ENCODE measurements at regions not wholly inside any gene's neighbourhood (a gene's known extent, or its start where the extent isn't known, plus 50 kb on each side); places are given as distances from the start of the nearest gene placed in this dataset.
"Not testable (repeated sequence)": the region's sequence is repeated elsewhere in the genome, so short reads cannot be mapped to it uniquely, and the experiment has no call there.

DNA sequence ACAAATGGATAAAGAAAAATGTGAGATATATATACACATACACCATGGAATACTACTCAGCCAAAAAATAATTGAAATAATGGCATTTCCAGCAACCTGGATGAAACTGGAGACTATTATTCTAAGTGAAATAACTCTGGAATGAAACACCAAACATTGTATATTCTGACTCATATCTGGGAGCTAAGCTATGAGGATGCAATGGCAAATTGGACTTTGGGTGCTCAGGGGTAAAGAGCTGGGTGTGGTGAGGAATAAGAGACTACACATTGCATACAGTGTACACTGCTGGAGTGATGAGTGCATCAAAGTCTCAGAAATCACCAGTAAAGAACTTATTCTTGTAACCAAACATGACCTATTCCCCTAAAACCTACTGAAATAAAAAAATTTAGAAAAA, 636.0 kb upstream of the LRATD1 start:
- DNase-seq, result no peak

GRCh38 chr2:14011190-14011589, 621.3 kb upstream of the LRATD1 start:
- DNase-seq, result no peak

- DNase-seq, result no peak
Measured at GRCh38 chr2:14015113-14015630, 617.3 kb upstream of the LRATD1 start.

- DNase-seq, result peak; percentile 32
Measured at GRCh38 chr2:14016289-14016955, 616.1 kb upstream of the LRATD1 start.

- DNase-seq, result no peak
Measured at GRCh38 chr2:14018620-14019019, 613.9 kb upstream of the LRATD1 start.

- no peak for DNase-seq
Measured at GRCh38 chr2:14023558-14023957, 609.0 kb upstream of the LRATD1 start.

DNA sequence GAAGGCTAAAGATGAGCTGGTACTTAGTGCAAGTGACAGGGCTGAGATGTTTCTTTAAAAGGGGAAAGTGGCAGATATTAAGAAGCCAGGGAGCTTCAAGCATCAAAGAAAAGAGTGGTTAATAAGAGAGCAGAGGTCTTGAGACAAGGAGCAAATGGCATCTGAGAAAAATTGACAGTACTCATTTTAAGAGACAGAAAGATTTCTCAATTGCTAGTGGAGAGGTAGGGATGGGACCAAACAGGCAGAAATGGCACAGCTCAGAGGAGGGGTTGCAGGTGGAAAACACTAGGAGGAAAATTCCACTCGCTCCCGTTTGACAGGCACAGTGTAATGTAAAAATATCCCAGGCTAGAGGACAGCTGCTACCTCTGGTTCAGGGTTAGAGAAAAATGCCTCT, 593.4 kb upstream of the LRATD1 start:
- DNase-seq, result no peak

- DNase-seq, result no peak
Measured at GRCh38 chr2:14047491-14047890, 585.0 kb upstream of the LRATD1 start.

- DNase-seq, result no peak
Measured at GRCh38 chr2:14051401-14051800, 581.1 kb upstream of the LRATD1 start.

DNA sequence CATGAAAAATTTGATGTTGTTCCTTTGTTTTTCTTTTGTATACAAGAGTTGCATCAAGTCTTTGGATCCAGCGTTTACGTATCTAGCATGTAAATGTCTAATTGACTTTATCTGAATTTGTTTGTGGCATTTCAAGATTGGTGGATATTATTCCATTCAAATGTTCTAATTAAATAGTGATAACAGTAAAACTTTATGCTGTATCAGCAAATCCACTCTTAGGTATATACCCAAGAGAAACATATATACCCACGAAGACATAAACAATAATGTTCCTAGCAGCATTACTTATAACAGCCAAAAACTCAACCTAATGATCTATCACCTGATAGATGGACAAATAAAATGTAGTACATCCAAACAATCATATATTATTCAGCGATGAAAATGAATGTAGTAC, 579.4 kb upstream of the LRATD1 start:
- DNase-seq, result no peak

GRCh38 chr2:14064346-14064745, 568.2 kb upstream of the LRATD1 start:
- DNase-seq, result no peak

DNA sequence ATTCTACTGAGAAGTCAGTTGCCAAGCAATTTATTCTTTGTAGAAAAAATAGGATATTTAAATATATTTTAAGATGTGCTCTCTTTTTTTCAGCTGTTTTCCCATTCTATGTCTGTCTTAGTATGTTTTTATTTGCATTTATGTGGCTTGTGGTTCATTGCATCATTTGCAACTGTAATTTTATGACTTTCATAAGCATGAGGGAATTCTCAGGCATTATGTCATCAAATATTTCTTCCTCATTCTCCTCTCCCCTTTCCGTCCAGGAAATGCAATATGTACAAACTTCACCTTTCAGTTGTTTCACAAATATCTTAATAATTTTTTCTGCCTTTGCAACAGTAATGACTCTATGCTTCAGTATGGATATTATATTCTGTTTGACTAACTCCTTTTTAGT, 560.2 kb upstream of the LRATD1 start:
- no peak for DNase-seq

- DNase-seq, result no peak
Measured at GRCh38 chr2:14074691-14075090, 557.8 kb upstream of the LRATD1 start.

DNA sequence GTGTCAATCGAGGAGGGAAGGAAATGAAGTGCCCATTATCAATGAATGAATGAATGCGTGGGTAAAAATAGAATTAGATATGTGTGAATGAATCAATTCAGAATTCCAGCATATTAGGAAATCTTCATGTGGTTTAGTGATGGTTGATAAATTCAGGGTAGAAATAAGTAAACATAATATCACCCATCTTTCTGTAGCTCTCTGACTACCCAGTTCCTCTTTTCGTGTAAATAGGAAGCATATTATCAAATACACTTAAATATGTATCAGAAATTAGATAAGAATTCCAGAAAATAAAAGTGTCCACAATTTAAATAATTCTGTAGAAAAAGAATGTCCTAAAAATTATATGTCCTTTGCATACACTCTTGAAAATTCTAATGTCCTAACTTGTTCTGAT, 552.9 kb upstream of the LRATD1 start:
- no peak for DNase-seq

DNA sequence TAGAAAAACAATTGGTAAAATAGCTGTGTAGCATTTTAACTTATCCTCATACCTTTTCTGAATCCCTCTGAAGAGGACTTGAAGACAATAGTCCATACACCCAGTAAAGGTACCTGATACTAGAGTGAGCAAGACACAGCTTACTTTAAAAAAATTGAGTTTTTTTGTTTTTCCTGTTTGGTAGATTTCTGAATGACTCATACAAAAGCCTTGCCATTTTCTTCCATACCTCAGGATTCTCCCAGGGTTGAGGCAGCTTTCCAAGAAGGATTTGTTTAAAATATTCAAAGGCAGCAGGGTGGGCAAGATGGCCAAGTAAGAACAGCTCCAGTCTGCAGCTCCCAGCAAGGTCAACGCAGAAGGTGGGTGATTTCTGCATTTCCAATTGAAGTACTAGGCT, 551.0 kb upstream of the LRATD1 start:
- no peak for DNase-seq

DNA sequence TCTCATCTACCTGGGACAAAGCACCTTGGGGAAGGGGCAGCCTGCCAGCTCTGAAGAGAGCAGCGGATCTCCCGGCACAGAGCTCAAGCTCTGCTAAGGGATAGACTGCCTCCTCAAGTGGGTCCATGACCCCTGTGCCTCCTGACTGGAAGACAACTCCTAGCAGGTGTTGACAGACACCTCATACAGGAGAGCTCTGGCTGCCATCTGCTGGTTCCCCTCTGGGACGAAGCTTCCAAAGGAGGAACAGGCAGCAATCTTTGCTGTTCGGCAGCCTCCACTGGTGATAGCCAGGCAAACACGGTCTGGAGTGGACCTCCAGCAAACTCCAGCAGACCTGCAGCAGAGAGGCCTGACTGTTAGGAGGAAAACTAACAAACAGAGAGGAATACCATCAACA, 549.9 kb upstream of the LRATD1 start:
- no peak for DNase-seq

DNA sequence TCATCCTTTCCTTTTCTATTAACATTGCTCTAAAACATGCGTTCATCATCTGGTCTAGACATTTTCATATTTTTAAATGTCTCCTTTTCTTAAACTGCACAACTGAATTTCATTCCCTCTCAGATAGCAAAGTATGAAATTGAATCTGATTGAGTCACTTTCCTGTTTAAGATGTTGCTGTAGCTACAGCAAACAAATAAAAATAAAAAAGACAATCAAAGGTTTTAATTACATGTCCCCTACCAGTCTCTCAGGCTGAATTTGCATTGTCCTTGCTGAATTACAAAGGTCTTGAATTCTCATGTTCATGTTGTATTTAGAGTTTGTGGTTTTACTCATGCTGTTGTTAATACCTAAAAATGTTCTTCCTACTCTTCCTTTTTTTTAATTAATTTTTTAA, 537.9 kb upstream of the LRATD1 start:
- DNase-seq, result no peak

- not testable (repeated sequence) for DNase-seq
Measured at GRCh38 chr2:14099101-14099500, 533.4 kb upstream of the LRATD1 start.

GRCh38 chr2:14114275-14114674, 518.2 kb upstream of the LRATD1 start:
- no peak for DNase-seq

DNA sequence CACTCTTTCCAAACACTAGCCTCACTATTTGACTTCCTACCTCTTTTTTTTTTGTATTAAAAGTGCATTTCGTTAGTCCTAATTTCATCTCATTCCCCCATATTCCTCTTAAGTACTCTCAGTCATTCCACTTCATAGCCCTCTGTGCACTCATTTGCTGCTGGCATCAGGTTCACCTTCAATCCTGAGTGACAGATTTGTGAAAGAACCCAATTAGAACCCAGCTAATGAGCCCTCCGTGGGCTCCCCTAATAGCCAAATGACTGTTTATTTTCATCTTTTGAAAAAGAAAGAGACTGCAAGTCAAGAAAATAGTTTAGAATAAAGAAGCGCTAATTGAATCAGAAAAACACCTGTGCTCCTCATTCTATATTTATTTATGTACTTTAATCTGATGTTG, 512.1 kb upstream of the LRATD1 start:
- no peak for DNase-seq

DNA sequence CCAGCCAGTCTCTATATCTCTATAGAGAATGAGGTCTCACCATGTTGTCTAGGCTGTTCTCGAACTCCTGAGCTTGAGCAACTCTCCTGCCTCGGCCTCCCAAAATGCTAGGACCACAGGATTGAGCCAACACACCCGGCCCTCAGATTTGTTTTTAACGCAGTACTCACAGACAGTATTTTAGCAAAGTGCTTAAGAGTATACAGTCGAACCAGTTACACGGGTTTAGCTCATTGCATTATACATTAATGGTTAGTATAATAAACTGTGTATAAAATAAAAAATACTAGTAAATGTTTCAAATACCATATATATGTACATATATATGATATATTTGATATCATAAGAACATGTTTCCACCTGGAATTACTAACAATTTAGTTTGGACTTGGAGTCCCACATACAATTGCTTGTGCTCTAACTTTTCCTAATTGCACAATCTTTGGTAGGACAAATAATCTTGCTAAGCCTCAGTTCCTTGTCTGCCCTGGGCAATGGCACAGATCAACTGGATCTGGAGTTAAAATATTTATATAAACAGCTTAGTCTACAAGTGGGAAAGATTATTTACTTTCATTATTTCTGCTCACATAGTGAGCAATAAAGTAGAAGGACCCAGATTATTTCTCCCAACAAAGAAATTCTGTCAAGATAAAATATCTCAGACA, 508.9 kb upstream of the LRATD1 start:
- DNase-seq, result no peak

- no peak for DNase-seq
Measured at GRCh38 chr2:14125624-14126293, 506.8 kb upstream of the LRATD1 start.

- no peak for DNase-seq
Measured at GRCh38 chr2:14126846-14127245, 505.7 kb upstream of the LRATD1 start.

DNA sequence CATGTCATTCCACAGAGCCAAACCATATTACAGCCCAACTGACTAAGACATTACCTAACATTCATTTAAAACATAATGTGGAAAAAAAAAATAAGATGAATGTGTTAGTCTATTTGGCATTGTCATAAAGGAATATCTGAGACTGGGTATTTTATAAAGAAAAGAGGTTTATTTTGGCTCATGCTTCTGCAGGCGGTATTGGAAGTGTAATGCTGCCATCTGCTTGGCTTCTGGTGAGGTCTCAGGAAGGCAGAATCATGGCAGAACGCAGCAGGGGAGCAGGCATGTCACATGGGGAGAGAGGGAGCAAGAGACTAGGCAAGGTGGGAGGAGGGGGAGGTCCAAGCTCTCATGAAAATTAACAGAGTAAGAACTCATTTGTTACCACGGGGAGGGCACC, 504.8 kb upstream of the LRATD1 start:
- DNase-seq, result no peak

Data from NCI-H1105 (cell line).